ENCODE measurements at regions not wholly inside any gene's neighbourhood (a gene's known extent, or its start where the extent isn't known, plus 50 kb on each side); places are given as distances from the start of the nearest gene placed in this dataset.

GRCh38 chr13:80477661-80478443 lies 136.9 kb upstream of the SPRY2 start:
- no peak for ATAC-seq
- WGBS (ENCODE audit: missing lambda C conversion rate), result 89% methylated on average over 5 of the region's 5 CpGs
- ChIA-PET CTCF (interaction anchor here (0.6 kb wide), 1 partner anchor 838 kb away, joined by 3 read pairs; no protein-coding TSS in a partner anchor), POLR2A (no interaction called here)
- Histone ChIP-seq H3K4me3 (no peak overlapping the region), H3K9me3 (no peaks in the 10 kb centered on the region), H3K4me1 (peaks cover 17% of the 10 kb centered on the region), H3K4me2 (no peak overlapping the region), H3K27ac (no peak overlapping the region; a peak in 1 of 6 replicates)
- DNase-seq (ENCODE audit: low read depth in 1 of 2, low spot score in 1 of 2), result no peak
- no peak for FAIRE-seq
- no peak for TF ChIP-seq POLR2AphosphoS2 (conservative IDR thresholded peaks at IDR 0.05; ENCODE audit: low read length)
- no peak for TF ChIP-seq BCL3 (IDR thresholded peaks at IDR 0.05)
- no peak for TF ChIP-seq MAFK (IDR thresholded peaks at IDR 0.05; ENCODE audit: partially characterized antibody)
- TF ChIP-seq GATA3 (IDR thresholded peaks at IDR 0.05; ENCODE audit: borderline replicate concordance), result no peak
- no peak for TF ChIP-seq CBX8 (IDR thresholded peaks at IDR 0.05)
- TF ChIP-seq CHD4 (IDR thresholded peaks at IDR 0.05; ENCODE audit: borderline replicate concordance), result no peak
- no peak for TF ChIP-seq MYC (IDR thresholded peaks at IDR 0.05; ENCODE audit: borderline replicate concordance, low read length)
- TF ChIP-seq USF2 (IDR thresholded peaks at IDR 0.05), result no peak
- TF ChIP-seq MAZ (IDR thresholded peaks at IDR 0.05; ENCODE audit: borderline replicate concordance, low read depth, low read length), result no peak
- TF ChIP-seq NPAS2 (CRISPR knock-in tag; IDR thresholded peaks at IDR 0.05; ENCODE audit: borderline replicate concordance), result no peak

- H3K4me2 ChIP-seq, result no peak overlapping the region
- H3K9me3 ChIP-seq, result no peaks in the 10 kb centered on the region
- ChIA-PET POLR2A (no interaction called here), CTCF (interaction anchor here (0.6 kb wide), 2 partner anchors 9 to 839 kb away, joined by 3 read pairs; no protein-coding TSS in a partner anchor)
- no peak for DNase-seq (ENCODE audit: low read depth in 1 of 2, low spot score in 1 of 2)
- ATAC-seq, result no peak
- TF ChIP-seq FOSB (CRISPR knock-in tag; IDR thresholded peaks at IDR 0.05) (no peak), CHD2 (IDR thresholded peaks at IDR 0.05; ENCODE audit: low read length, partially characterized antibody) (no peak), CBX2 (IDR thresholded peaks at IDR 0.05; ENCODE audit: borderline replicate concordance, low read depth) (no peak), JUN (IDR thresholded peaks at IDR 0.05) (no peak), CBX8 (IDR thresholded peaks at IDR 0.05) (no peak), ELK1 (IDR thresholded peaks at IDR 0.05; ENCODE audit: low read depth, low read length) (no peak), HES2 (IDR thresholded peaks at IDR 0.05) (no peak), HOXB5 (CRISPR knock-in tag; IDR thresholded peaks at IDR 0.05) (no peak), RARB (CRISPR knock-in tag; IDR thresholded peaks at IDR 0.05) (no peak), SREBF2 (IDR thresholded peaks at IDR 0.05) (no peak), RNF2 (IDR thresholded peaks at IDR 0.05; ENCODE audit: borderline replicate concordance, low read depth) (no peak), E2F6 (IDR thresholded peaks at IDR 0.05; ENCODE audit: borderline replicate concordance, low read depth) (no peak), FOXS1 (CRISPR knock-in tag; IDR thresholded peaks at IDR 0.05) (no peak), HMGXB4 (CRISPR knock-in tag; IDR thresholded peaks at IDR 0.05; ENCODE audit: borderline replicate concordance) (no peak), RAD21 (conservative IDR thresholded peaks at IDR 0.05 in 1 of 2, IDR thresholded peaks at IDR 0.05 in 1 of 2) (no peak), HDAC2 (IDR thresholded peaks at IDR 0.05) (no peak)
- H3K27ac ChIP-seq, result no peak overlapping the region; a peak in 1 of 6 replicates
- no peak for FAIRE-seq
- peaks cover 19% of the 10 kb centered on the region for H3K4me1 ChIP-seq
- H3K4me3 ChIP-seq, result no peak overlapping the region
- WGBS (ENCODE audit: missing lambda C conversion rate), result 53% methylated on average over 3 of the region's 3 CpGs
Measured at GRCh38 chr13:80476953-80477352, 136.0 kb upstream of the SPRY2 start.

All from A549 (cell line).